Muscle layer of colon (tissue), 2 donors: ENCODE measurements at regions not wholly inside any gene's neighbourhood (a gene's known extent, or its start where the extent isn't known, plus 50 kb on each side); places are given as distances from the start of the nearest gene placed in this dataset.
"Not testable (repeated sequence)": the region's sequence is repeated elsewhere in the genome, so short reads cannot be mapped to it uniquely, and the experiment has no call there.

Source experiments
- H3K27ac ChIP-seq: one replicate; pipeline ENCODE4 v1.7.0; 2013; ENCODE audit warnings: low read depth, mild to moderate bottlenecking, low read length, moderate library complexity
- H3K27me3 ChIP-seq, 2 donors: one replicate each; pipeline ENCODE4 v1.7.0; 2013; ENCODE audit warnings: low read length in 2 of 2, mild to moderate bottlenecking in 2 of 2; ENCODE audit not compliant: insufficient read depth in 2 of 2, control insufficient read depth in 1 of 2
- H3K36me3 ChIP-seq: one replicate; pipeline ENCODE4 v1.7.0; 2013; ENCODE audit warnings: mild to moderate bottlenecking, low read length; ENCODE audit not compliant: insufficient read depth
- H3K4me1 ChIP-seq: one replicate; pipeline ENCODE4 v1.7.0; 2013; ENCODE audit warnings: mild to moderate bottlenecking, low read length; ENCODE audit not compliant: insufficient read depth
- H3K4me3 ChIP-seq, 2 donors: one replicate each; pipeline ENCODE4 v1.7.0; 2013; ENCODE audit warnings: low read length in 2 of 2, low read depth in 1 of 2, mild to moderate bottlenecking in 1 of 2, moderate library complexity in 1 of 2
- H3K9ac ChIP-seq: one replicate; pipeline ENCODE4 v1.7.0; 2013; ENCODE audit warnings: low read length
- H3K9me3 ChIP-seq: one replicate; pipeline ENCODE4 v1.7.0; 2013; ENCODE audit warnings: mild to moderate bottlenecking, low read length
- donor health status: abdominal sarcoma.
- donor health status: Adenocarcinoma of cecum.

GRCh38 chr7:82595795-82596194 lies 152.2 kb upstream of the CACNA2D1 start:
- H3K9me3 ChIP-seq, H3K4me1 ChIP-seq, H3K36me3 ChIP-seq, H3K9ac ChIP-seq, H3K27ac ChIP-seq, H3K4me3 ChIP-seq, H3K27me3 ChIP-seq: not testable (repeated sequence)

GRCh38 chr7:82595176-82595575 lies 151.6 kb upstream of the CACNA2D1 start:
- Histone ChIP-seq H3K4me3 (no peak overlapping the region), H3K27me3 (no peaks in the 10 kb centered on the region), H3K9ac (no peak overlapping the region), H3K27ac (no peak overlapping the region), H3K36me3 (no peaks in the 10 kb centered on the region), H3K4me1 (no peaks in the 10 kb centered on the region), H3K9me3 (no peaks in the 10 kb centered on the region)

DNA sequence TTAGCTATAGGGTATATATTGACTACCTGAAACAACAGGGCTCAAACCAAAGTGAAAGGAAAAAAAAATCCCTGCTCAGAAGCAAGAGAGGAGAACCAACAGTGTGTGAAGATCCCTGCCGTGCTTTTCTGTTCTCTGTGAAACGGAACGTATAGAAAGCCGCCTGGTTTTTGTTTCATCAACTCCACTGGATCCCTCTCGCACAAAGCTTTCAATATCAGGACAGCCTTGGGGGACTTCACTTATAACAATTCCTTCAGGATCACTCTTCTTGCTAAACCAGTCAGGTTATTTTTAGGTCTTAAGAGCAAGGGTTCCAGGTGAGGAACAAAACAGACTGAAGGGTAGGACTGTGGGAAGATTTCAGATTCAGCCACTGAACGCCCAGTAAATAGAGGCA lies 151.1 kb upstream of the CACNA2D1 start:
- Histone ChIP-seq H3K9ac (no peak overlapping the region), H3K27me3 (no peaks in the 10 kb centered on the region), H3K4me3 (peak overlapping the region in 1 of 2 donors; percentile 11), H3K9me3 (no peaks in the 10 kb centered on the region), H3K36me3 (no peaks in the 10 kb centered on the region), H3K27ac (no peak overlapping the region), H3K4me1 (no peaks in the 10 kb centered on the region)

GRCh38 chr7:82593780-82594179 lies 150.2 kb upstream of the CACNA2D1 start:
- H3K9ac ChIP-seq: no peak overlapping the region
- no peaks in the 10 kb centered on the region for H3K27me3 ChIP-seq
- H3K27ac ChIP-seq: no peak overlapping the region
- no peak overlapping the region for H3K4me3 ChIP-seq
- no peaks in the 10 kb centered on the region for H3K9me3 ChIP-seq
- H3K4me1 ChIP-seq: no peaks in the 10 kb centered on the region
- H3K36me3 ChIP-seq: no peaks in the 10 kb centered on the region

- H3K9me3 ChIP-seq: no peaks in the 10 kb centered on the region
- H3K4me1 ChIP-seq: no peaks in the 10 kb centered on the region
- H3K27me3 ChIP-seq: no peaks in the 10 kb centered on the region
- H3K27ac ChIP-seq: no peak overlapping the region
- no peak overlapping the region for H3K4me3 ChIP-seq
- no peaks in the 10 kb centered on the region for H3K36me3 ChIP-seq
- H3K9ac ChIP-seq: no peak overlapping the region
These were observed 148.8 kb upstream of the CACNA2D1 start for GRCh38 chr7:82592416-82592815.

DNA sequence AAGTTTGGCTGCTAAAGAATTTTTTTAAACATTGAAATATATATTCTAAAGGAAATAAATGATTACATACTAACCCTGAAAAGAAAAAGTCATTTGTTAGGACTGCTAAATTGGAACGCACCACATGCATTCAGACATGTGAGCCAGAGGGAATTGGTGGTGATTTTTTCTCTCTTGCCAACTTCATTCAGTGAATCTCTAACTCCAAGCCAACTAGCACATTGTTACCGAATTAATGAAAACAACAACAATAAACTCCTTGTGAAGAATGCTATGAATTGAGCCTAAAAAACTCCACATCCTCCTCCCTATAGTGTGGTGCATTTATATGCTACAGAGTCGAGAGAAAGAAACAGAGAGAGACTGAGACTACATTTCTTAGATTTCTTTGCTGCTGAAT lies 135.5 kb upstream of the CACNA2D1 start:
- Histone ChIP-seq H3K9me3 (no peaks in the 10 kb centered on the region), H3K4me1 (peaks cover 4% of the 10 kb centered on the region), H3K9ac (no peak overlapping the region), H3K36me3 (no peaks in the 10 kb centered on the region), H3K27ac (no peak overlapping the region), H3K4me3 (no peak overlapping the region), H3K27me3 (no peaks in the 10 kb centered on the region)

GRCh38 chr7:82578430-82578829 lies 134.9 kb upstream of the CACNA2D1 start:
- H3K27ac ChIP-seq: no peak overlapping the region

DNA sequence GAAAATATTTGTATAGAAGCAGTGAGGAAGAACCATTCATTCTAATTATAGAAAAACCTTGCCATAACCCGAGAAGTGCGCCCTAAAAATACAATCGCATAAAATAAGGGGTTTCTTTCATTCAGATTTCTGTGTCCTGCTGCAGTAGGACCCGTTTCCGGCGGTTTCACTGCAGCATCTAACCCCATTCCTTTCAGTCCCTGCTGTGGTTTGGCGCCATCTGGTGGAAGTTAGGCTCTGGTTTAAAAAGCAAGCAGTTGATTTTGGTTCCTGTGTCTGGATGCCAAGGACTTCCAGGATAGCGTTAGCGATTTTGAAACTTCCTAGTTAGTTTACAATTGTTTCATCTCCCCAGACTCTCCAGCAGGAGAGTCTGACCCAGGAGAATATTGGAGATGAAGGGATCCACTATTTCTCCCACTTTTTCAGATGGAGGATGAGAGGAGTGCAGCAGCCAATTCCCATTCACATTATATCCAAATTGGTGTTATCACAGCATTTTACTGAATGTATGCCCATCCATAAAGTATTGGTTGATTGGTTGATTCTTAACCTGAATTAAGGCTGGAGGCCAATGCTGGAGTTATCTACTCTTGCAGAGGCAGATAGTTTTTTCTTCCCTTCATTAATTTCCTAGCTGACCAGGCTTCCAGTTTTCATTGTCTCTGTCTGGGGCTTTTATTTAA lies 128.8 kb upstream of the CACNA2D1 start:
- H3K36me3 ChIP-seq: no peaks in the 10 kb centered on the region
- H3K27ac ChIP-seq: no peak overlapping the region
- H3K27me3 ChIP-seq: no peaks in the 10 kb centered on the region
- no peaks in the 10 kb centered on the region for H3K9me3 ChIP-seq
- no peak overlapping the region for H3K9ac ChIP-seq
- H3K4me3 ChIP-seq: peak overlapping the region in 1 of 2 donors; percentile 25
- no peaks in the 10 kb centered on the region for H3K4me1 ChIP-seq

More at GRCh38 chr7:82578430-82578829, 134.9 kb upstream of the CACNA2D1 start:
- Histone ChIP-seq H3K4me1 (peaks cover 4% of the 10 kb centered on the region), H3K27me3 (no peaks in the 10 kb centered on the region), H3K9me3 (no peaks in the 10 kb centered on the region), H3K9ac (no peak overlapping the region), H3K4me3 (no peak overlapping the region), H3K36me3 (no peaks in the 10 kb centered on the region)

- H3K4me3 ChIP-seq, H3K27ac ChIP-seq, H3K36me3 ChIP-seq, H3K4me1 ChIP-seq, H3K27me3 ChIP-seq, H3K9ac ChIP-seq, H3K9me3 ChIP-seq: not testable (repeated sequence)
These were observed 127.5 kb upstream of the CACNA2D1 start for GRCh38 chr7:82571047-82571446.

DNA sequence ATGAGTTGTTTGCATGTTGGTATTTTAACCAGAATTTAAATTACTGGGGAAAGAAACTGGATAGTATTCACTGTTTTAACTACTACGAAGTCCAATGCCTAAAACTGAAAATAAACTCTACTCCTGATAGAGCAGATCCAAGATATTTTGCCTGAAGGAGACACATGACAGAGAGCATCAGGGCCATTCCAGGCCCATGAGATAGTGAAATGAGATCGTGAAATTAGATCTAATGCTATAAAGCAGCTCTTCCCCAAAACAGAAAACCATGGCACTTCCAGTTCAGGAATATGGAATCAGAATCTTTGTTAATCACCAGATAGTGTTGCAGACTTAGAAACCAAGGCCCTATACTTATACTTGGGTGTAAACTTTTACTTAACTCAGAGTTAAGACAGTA lies 124.3 kb upstream of the CACNA2D1 start:
- Histone ChIP-seq H3K27ac (no peak overlapping the region), H3K9ac (no peak overlapping the region)

GRCh38 chr7:82567356-82567755 lies 123.8 kb upstream of the CACNA2D1 start:
- no peak overlapping the region for H3K9ac ChIP-seq
- no peaks in the 10 kb centered on the region for H3K4me1 ChIP-seq
- no peak overlapping the region for H3K4me3 ChIP-seq
- H3K27me3 ChIP-seq: no peaks in the 10 kb centered on the region
- H3K36me3 ChIP-seq: no peaks in the 10 kb centered on the region
- no peak overlapping the region for H3K27ac ChIP-seq
- H3K9me3 ChIP-seq: no peaks in the 10 kb centered on the region

More for the DNA sequence above, 124.3 kb upstream of the CACNA2D1 start:
- no peaks in the 10 kb centered on the region for H3K36me3 ChIP-seq
- no peaks in the 10 kb centered on the region for H3K4me1 ChIP-seq
- H3K9me3 ChIP-seq: no peaks in the 10 kb centered on the region
- no peak overlapping the region for H3K4me3 ChIP-seq
- no peaks in the 10 kb centered on the region for H3K27me3 ChIP-seq

GRCh38 chr7:82566752-82567151 lies 123.2 kb upstream of the CACNA2D1 start:
- no peak overlapping the region for H3K4me3 ChIP-seq
- no peak overlapping the region for H3K9ac ChIP-seq
- H3K27me3 ChIP-seq: no peaks in the 10 kb centered on the region
- no peaks in the 10 kb centered on the region for H3K36me3 ChIP-seq
- H3K9me3 ChIP-seq: no peaks in the 10 kb centered on the region
- H3K4me1 ChIP-seq: no peaks in the 10 kb centered on the region
- H3K27ac ChIP-seq: no peak overlapping the region
